ENCODE measurements at regions not wholly inside any gene's neighbourhood (a gene's known extent, or its start where the extent isn't known, plus 50 kb on each side); places are given as distances from the start of the nearest gene placed in this dataset.

- H3K4me1 ChIP-seq (ENCODE audit: control insufficient read depth in 1 of 2, insufficient read depth in 2 of 2, low read length in 2 of 2): peaks cover 2 to 16% of the 10 kb centered on the region in 2 experiments; a peak in 3 of 4 replicates
- H3K9ac ChIP-seq (ENCODE audit: low read length): no peak overlapping the region
- no peak for DNase-seq (ENCODE audit: low read depth, low spot score)
- H3K9me2 ChIP-seq (ENCODE audit: insufficient read depth): no peaks in the 10 kb centered on the region
- no peaks in the 10 kb centered on the region for H3K36me3 ChIP-seq (ENCODE audit: control insufficient read depth in 1 of 2, insufficient read depth in 2 of 2, low read length in 2 of 2)
- CTCF ChIA-PET: no interaction called here
- H4K20me1 ChIP-seq (ENCODE audit: insufficient read depth): no peaks in the 10 kb centered on the region
- H3K79me2 ChIP-seq (ENCODE audit: insufficient read depth, low read length): no peaks in the 10 kb centered on the region
- intact Hi-C loops (cut with micrococcal nuclease): no loop called here
- RAD21 ChIA-PET (ENCODE audit: low non-redundant PET in 1 of 2, low total read pairs in 2 of 2, uncharacterized antibody in 2 of 2, unreplicated experiment in 2 of 2): no interaction called here
- ATAC-seq: no peak
- TF ChIP-seq POLR2AphosphoS5 (IDR thresholded peaks at IDR 0.05; ENCODE audit: low read depth, low read length) (no peak), ZFX (IDR thresholded peaks at IDR 0.05) (no peak), TCF7L2 (IDR thresholded peaks at IDR 0.05; ENCODE audit: borderline replicate concordance, extremely low read depth, insufficient read depth, insufficient read length) (no peak), JUND (IDR thresholded peaks at IDR 0.05) (no peak), MAX (IDR thresholded peaks at IDR 0.05) (no peak), REST (IDR thresholded peaks at IDR 0.05; ENCODE audit: low read depth) (no peak), ZNF274 (IDR thresholded peaks at IDR 0.05; ENCODE audit: low read depth, low read length) (no peak), YY1 (IDR thresholded peaks at IDR 0.05; ENCODE audit: extremely low read depth, insufficient replicate concordance, low read depth, low read length) (no peak), EGR1 (IDR thresholded peaks at IDR 0.05; ENCODE audit: low read depth) (no peak), SIN3A (IDR thresholded peaks at IDR 0.05; ENCODE audit: low read depth) (no peak), CTCF (IDR thresholded peaks at IDR 0.05 in 2 of 3, conservative IDR thresholded peaks at IDR 0.05 in 1 of 3; ENCODE audit: borderline replicate concordance in 1 of 3, insufficient read depth in 1 of 3, low read depth in 2 of 3, low read length in 2 of 3) (no peak), CBX3 (IDR thresholded peaks at IDR 0.05; ENCODE audit: low read depth) (no peak), ELF1 (IDR thresholded peaks at IDR 0.05; ENCODE audit: borderline replicate concordance, low read depth) (no peak), CEBPB (IDR thresholded peaks at IDR 0.05; ENCODE audit: low read depth) (no peak), FOSL1 (IDR thresholded peaks at IDR 0.05; ENCODE audit: low read depth) (no peak), RAD21 (IDR thresholded peaks at IDR 0.05; ENCODE audit: low read depth) (no peak), SRF (IDR thresholded peaks at IDR 0.05; ENCODE audit: low read depth) (no peak), POLR2A (IDR thresholded peaks at IDR 0.05; ENCODE audit: borderline replicate concordance, extremely low read depth, insufficient read depth, insufficient read length) (no peak), SP1 (IDR thresholded peaks at IDR 0.05; ENCODE audit: low read depth) (no peak)
- H3K9me3 ChIP-seq (ENCODE audit: control insufficient read depth in 1 of 2, insufficient read depth in 1 of 2, low read depth in 1 of 2, low read length in 2 of 2): no peaks in the 10 kb centered on the region
- H2AFZ ChIP-seq (ENCODE audit: low read depth, low read length, poor library complexity, severe bottlenecking): no peak overlapping the region
- BruUV-seq (replicated peaks): no TSS peak
- no peak overlapping the region for H3K27ac ChIP-seq (ENCODE audit: low read depth, low read length)
- POLR2A ChIA-PET: no interaction called here
- H3K4me2 ChIP-seq (ENCODE audit: low read length): no peak overlapping the region
- H3K27me3 ChIP-seq (ENCODE audit: insufficient read depth, low read length): no peaks in the 10 kb centered on the region
- no peak overlapping the region for H3K4me3 ChIP-seq (replicated peaks in 1 of 2; ENCODE audit: low read depth in 1 of 2, low read length in 2 of 2)
Observed at GRCh38 chr2:207316484-207316883, 150.7 kb upstream of the KLF7 start.
